HG03066 (cell line): ENCODE measurements at regions not wholly inside any gene's neighbourhood (a gene's known extent, or its start where the extent isn't known, plus 50 kb on each side); places are given as distances from the start of the nearest gene placed in this dataset.
"Not testable (repeated sequence)": the region's sequence is repeated elsewhere in the genome, so short reads cannot be mapped to it uniquely, and the experiment has no call there.

ENCODE experiments used
- ATAC-seq: cut with Tn5 transposase; IDR thresholded peaks from one replicate; pipeline ENCODE4 v1.9.1; 2021; ENCODE audit warnings: low read depth; ENCODE audit not compliant: unreplicated experiment

DNA sequence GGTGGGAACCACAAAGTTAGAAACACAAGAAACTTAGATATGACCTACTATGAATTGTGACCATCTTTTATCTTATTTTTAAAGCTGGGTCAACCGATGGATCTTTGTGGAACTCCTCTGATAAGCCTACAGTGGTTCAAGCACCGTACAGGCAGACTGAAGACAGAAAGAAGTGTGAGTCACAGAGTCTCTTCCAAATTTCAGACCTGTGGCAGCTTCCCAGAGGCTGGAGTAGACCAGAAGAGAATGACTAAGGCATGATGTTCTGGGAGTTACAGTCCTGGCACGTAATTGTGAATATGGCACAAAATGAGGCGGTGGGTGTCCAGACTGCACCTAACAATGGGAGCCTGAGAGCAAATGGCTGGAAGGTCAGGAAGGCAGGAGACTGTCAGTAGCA, 70.0 kb downstream of the LMO4 start:
- no peak for ATAC-seq

DNA sequence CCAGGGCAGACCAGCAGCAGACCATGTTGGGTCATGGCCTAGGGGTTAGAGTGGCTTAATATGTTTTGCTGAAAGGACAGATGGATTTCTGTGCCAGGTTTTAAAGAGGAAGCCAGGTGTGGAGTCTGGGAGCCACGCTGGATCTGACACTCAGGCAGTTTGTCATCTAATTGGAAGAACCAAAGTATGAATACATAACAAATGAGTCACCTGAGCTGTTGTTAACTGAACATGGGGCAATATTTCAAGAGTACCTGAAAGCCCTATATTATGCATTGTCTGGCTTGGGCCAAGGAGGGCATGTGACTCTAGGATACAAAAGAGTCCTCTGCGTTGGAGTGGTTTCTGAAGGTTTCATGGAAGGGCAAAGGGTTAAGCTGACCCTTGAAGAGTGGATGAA, 70.6 kb downstream of the LMO4 start:
- ATAC-seq: no peak

DNA sequence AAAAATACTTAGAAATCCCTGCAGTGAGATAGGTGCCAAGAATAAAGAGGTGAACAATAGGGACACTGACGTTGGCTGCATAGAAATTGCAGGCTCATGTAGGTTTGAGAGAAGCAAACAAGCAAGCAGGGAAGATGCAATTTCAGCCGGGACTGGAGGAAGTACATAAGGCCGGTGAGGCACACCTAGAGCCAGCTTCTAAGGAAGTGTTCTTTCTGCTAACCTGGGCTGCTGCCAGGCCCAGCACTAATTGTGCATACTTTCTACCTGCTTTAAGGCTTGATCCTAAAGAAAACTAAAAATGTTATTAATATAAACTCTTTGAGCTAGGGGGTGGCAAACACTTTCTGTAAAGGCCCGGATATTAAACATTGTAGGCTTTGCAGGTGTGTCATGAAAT, 71.0 kb downstream of the LMO4 start:
- no peak for ATAC-seq

DNA sequence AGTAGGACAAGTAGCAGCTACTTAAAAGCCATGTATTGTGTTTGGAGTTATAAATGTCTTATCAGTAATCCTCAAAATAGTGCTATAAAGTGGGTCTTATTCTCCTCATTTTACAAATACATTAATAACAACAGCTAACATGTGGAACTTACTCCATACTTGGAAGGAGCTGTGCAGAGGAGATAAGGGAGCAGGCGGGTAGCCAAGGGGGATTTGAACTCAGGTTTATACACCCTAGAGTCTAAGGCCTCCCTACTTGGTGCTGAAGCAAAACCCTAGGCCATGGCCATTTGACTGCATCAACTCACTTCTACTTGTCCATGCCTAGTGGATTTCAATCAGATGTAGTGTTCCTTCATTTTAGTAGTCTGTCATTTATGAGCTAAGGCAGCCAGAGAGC, 72.1 kb downstream of the LMO4 start:
- no peak for ATAC-seq

DNA sequence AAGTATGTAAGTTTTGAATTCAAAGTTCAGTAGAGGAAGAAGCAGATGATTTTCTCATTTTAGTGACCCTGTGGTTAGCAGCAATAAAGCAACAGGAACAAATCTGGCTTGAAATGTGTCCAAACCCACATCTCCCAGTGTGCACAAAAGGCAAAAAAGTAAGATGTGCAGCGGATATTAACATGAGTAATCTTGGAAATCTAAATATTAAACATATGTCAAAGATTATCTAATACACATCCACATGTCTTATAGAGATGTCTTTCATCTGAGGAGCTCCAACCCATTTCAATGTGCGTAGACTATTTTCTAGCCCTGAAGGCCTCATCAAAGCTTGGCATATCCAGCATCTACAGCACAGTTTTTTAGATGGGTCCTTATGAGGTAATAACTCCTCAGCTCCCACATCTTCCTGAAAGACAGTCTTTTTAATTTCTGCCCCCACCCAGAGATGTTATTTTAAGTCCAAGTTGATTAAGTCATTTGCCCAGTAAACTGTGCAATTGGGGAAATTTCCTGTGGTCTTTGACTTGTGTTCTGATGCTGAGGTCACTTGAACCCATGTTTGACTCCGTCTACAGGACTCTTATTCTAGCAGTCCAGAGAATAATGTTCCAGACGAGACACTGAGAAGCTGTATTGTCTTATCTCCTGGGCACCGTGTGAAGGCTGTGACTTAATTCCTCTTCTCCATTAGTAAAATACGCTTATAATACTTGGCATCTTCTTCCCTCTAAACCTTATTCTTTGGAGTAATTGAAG, 73.7 kb downstream of the LMO4 start:
- no peak for ATAC-seq

DNA sequence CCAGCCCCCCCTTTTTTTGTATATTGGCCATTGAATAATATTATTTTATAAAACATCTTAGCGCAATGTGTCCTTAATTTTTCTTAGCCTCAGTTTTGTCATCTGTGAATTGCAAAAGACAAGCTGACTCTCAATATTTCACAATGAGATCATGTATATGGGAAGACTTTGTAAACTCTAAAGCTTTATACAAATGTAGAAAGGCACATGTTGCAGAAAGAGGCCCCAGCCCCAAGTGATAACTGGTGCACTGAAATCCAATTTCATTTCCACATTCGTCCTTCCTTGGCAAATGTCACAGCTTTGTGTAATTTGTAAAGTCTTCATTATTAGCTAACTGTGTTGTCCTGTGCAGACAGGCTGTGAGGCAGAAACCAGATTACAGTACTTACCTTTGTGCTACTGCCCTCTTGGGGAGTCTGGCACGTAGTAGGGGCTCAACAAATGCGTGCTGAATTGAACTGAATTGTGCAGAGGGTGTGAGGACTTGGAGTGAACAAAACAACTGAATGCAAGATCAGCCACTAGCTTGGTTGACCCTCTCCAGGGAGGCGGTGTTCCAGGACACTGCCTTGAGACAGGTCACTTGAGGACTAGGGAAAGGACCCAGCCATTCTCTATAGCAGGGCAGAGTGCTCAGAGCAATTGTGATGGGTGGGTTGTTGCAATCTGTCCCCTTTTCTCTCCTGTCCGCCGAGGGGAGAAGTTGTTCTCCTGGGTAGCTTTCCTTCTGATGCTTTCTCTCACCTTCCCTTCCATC, 74.6 kb downstream of the LMO4 start:
- ATAC-seq: no peak

DNA sequence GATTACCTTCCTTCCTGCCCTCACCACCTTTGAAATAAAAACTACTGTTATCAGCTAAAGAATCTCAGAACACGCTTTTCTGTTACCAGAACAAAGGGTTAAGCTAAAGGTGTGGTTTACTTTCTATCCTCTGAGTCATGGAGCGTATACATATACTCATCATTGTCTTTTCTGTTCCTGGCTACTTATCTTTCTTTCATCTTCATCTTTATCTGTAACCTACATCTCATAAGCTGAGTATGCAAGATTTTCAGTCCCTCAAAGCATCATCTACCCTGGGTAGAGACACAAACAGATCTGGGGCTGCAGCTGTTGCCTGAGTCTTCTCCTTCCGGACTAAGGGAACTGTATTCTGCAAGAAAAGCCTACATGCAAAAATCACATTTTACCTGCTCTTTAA, 75.6 kb downstream of the LMO4 start:
- ATAC-seq: no peak

DNA sequence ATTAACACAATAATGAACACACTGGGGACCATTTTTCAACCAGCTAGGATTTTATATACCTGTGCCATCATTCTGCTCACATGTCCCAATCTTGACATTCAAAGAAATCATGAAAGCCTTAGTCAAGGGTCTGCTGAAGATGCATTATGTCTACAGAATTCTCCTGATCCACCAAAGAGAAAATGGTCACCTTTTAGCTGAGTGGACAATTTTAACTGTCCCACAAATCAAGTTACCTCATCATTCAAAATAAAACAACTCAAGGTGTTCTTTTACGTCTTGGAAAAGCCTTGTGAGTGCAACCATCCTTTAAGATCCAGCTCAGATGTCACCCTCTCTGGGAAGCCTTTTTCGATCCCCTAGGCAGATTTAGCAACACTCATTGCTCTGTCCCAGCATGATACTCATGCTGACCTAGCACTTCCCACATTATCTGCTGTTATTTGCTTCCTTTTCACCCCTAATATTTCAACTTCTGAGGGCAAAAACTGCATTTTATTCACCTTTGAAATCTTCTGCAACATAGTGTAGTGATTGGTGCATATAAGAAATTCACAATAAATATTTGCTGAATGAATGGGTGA, 80.1 kb downstream of the LMO4 start:
- ATAC-seq: no peak

DNA sequence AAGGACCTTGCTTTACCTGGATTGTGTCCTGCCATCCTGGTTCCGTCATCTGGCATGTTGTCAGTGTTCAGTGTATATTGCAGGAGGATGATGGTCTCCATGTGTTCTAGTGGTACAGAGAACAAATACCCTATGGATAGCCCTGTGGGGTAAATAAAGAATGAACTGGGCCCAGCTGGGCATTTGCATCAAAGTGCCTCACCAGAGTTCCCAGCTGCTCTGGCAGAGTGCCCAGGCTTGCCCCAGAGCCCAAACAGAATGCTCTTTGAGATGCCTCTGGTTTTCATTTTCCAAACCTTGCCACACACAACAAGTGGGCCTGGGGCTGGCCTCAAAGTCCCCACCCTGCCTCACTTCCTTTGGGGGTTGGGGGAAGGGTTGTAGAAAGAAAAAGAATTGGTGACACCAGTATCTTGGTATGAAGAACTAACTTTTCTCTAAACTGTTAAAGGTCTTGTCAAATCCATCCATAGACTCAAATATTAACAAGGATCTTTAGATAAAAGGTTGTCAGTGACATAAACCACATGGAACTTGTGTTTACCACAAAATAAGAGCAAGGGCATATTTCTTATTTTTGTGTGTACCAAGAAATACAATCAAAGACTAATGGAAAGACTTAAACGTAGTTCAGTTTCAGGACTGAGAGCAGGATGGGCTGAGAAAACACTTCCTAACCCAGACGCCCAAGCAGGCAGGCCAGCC, 82.2 kb downstream of the LMO4 start:
- no peak for ATAC-seq

DNA sequence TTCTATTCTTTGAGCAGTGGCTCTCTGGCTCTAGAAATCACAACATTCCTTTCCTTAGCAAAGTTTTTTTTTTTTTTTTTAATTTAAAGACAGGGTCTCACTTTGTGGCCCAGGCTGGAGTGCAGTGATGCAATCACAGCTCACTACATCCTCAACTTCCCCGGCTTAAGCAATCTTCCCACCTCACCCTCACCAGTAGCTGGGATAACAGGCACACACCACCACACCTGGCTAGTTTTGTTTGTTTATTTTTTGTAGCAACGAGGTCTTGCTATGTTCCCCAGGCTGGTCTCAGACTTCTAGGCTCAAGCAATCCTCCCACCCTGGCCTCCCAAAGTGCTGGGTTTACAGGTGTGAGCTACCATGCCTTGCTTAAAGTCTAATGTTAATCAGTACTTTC, 85.2 kb downstream of the LMO4 start:
- not testable (repeated sequence) for ATAC-seq

DNA sequence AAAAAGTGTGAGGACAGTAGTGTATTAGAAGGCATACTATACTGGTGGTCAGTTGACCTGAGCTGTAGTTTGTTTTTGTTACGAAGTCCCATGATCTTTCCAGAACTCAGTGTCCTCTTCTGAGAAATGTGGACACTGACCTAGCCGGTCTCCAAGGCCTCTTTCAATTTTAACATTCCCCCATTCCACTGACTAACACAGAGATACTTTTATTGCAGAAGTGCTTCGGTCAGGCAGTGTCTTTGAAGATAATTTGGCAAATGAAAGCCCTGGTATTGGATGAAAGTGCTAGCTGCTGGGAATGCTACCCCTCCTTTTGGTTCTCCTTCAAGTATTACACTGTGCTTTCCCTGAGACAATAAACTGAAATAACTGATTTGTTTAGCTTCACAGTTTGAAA, 89.4 kb downstream of the LMO4 start:
- no peak for ATAC-seq

DNA sequence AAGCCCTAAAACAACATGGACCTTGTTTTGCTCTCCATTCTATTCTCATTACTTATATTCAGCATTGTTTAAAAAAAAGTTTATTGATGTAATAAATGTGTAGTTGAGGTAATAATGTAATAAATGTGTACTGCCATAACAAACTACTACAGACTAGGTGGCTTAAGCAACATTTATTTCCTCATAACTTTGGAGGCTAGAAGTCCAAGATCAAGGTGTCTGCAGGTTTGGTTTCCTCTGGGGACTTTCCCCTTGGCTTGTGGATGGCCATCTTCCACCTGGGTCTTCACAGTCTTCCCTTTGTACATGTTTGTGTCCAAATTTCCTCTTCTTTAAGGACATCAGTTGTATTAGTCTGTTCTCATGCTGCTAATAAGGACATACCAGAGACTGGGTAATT, 93.1 kb downstream of the LMO4 start:
- ATAC-seq: no peak

DNA sequence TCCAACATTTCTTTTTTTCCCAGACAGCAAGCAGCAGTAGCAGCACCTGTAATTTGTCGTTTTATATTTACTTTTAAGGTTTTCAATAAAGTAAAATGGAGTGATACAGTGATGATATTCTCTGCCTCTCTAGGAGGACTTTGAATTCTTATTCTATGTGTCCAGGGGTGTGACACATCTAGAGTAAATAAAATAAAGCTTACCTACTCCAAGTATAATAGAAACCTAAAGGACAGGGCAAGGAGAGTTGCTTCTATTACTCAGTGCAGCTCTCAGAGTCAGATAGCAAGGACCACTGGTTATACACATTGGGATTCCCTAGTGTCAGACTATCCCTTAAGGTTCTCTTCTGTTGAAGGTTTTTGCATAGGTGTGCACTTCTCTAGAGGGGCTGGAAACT, 95.9 kb downstream of the LMO4 start:
- no peak for ATAC-seq

DNA sequence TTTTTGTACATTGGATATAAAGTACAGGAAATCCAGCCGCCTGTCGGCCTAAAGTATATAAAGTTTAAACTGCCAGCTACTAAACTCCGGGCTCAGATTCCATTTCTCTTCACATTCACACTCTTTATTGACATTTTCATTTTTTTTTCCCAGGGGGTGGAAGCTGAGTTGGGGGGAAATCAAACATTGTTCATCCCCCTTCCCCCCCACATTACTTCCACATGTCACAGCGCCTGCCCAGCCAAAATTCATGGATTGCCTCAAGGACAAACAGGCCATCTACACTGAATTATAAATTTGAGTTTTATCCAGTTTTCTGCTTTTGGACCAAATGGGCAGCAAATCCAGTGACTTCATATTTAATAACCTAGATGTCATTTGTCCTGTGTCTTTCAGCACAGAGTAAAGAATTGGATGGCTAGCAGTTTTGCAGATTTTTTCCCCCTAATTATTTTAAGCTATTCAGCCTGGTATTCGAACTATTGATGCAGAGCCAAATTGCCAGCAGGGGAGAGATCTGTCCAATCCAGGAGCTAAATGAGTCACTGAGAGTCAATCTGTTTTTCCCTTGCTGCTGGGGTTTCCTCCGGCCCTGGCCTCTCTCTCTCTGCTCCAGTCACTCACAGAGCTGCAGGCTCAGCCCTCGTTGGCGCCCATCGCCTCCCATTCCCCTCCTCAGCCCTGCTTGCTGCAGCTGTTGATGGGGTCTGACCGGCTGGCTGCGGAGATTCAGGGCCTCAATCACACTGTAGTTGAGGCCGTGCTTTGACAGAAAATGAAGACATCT, 98.0 kb downstream of the LMO4 start:
- no peak for ATAC-seq

DNA sequence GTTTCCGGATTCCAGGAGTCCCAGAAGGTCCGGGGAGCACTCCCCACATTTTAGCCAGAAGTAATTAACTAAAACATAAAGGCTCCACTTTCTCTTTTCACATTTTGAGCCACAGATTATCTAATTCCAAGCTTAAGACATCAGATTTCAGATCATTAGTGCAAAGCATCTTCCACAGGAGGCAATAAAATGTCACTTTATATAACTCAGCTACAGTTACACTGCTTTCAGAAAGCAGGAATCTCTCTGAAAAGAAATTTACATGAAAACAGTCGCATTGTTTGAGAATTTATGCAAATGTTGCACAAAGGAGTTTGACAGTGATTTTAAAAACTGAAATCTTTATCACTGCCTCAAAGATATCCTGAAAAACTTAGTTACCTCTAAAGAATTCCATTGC, 99.7 kb downstream of the LMO4 start:
- no peak for ATAC-seq

DNA sequence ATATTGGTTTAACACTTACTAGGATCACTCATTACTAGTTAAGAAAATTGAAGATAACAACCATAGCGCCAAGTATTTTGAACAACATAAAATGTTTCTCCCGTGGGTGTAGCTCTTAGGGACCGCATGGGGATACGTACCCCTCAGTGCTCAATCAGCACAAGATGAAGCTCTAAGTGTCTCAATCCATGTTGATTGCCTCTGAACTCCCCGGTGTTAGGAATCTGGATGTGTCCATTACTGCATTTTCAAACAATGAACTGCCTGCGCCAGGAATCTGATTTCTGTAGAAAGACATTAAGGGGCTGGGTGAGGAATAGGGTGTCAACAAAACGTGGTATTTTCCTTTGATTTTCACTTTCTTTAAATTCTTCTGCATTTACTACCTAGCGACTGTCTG, 100.2 kb downstream of the LMO4 start:
- ATAC-seq: no peak

DNA sequence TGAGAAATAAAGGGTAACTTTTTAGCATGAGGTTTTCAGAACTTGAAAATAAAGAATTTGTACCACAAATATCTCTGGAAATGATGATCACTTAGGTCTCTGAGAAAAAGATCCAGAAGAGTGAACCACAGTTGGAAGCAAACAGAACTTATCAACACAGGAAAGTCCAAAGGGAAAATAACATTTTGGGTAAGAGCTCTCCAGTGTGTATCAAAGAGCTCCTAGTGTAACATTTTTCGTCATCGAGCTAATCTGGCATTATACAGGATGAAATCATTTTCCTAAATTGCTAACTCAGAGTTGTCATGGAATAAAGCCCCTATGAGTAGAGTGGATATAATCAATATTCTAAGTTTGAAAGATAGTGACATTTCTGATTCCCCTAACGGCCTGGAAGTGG, 104.0 kb downstream of the LMO4 start:
- ATAC-seq: no peak

DNA sequence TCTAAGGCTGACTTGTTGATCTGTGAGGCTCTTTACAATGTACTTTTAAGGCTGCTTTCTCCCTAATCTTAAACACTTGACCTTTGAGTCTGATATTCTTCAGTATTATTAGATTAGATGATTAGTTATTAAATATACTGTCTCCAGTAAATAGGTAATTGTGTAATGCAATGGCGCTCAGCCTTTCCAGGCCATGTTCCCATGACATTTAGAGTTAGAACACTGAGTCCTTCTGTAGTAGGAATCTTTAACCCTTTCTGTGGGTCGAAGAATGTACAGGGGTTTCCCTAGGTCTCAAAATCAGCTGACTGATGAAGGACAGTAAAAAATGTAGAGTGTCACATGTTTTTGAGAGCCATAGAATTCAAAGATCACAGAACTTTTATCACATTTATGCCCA, 104.4 kb downstream of the LMO4 start:
- not testable (repeated sequence) for ATAC-seq

DNA sequence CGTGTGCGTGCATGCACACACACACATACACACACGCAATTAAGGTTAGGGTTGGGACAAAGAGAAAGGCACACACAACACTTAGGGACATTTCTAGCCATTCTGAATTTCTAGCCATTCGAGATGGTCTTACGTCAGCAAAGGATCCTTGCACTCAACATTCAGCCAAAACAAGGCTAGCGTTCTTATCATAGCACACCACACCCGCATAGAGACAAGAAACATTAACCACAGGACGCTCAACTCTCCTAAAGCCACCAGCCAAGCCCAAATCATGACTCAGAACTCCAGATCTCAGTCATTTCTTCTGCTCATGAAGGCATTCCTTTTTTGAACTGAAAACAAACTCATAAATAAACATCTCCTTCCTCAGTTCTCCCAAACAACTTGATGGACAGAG, 106.8 kb downstream of the LMO4 start:
- ATAC-seq: no peak

DNA sequence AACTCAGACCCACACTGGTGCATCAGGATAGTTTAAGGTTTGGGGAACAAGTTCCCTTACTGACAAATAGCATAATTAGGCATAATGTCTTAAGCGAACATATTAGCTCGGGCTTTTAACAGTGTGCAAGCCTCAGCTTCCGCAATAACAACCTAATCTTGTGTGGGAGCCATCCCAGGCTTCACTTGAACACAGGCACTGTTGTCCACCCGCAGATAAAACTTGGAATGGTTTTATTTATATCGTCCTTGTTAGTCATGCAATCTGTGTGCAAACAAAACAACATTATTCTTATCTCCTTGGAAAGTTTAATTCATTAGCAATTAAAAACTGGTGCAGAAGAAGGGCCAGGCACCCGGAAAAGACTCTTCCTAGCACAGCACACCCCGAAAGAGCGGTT, 107.4 kb downstream of the LMO4 start:
- ATAC-seq: not testable (repeated sequence)

DNA sequence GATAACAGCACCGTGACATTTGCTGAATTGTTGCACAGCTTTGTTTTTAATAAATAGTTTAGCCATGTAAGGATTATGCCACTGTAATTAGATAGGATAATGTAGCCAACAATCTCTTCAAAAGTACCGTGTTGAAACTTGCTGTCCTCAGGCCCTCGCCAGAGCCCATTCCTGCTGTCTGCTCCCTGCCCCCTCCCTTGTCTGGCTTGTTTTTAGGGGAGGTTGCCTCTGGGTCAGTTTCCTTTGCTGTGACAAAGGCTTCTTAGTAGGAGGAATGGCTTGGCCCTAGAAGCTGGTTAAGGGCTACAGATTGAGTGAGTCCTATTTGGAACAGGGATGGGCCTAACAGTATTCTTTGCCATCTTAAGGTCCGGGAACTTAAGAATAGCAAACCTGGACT, 107.9 kb downstream of the LMO4 start:
- no peak for ATAC-seq
